HTR-8/SVneo (cell line): ENCODE measurements at regions not wholly inside any gene's neighbourhood (a gene's known extent, or its start where the extent isn't known, plus 50 kb on each side); places are given as distances from the start of the nearest gene placed in this dataset.

Source experiments
- DNase-seq: peaks from one replicate; pipeline ENCODE4 v3.0.0; 2011; ENCODE audit warnings: low spot score, mixed read lengths; ENCODE audit not compliant: insufficient read length
- FAIRE-seq: peaks from 2 replicates; lab custom pipeline; 2011; peaks lifted over from hg19 to GRCh38; lab: Jason Lieb, UNC

GRCh38 chr12:13462450-13462849 lies 265.9 kb downstream of the EMP1 start:
- no peak for FAIRE-seq

DNA sequence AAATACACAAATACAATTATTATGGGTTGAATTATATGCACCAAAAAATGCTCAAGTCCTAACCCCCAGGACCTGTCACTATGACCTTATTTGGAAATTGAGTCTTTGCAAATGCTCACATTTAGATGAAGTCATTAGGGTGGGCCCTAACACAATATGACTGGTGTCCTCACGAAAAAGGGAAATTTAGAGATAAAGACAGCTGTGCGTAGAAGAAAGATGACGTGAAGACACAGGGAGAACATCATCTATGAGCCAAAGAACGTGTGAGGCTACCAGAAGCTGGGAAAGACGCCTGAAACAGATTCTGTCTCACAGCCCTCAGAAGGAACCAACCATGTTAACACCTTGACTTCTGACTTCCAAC lies 259.2 kb downstream of the EMP1 start:
- DNase-seq (no peak), FAIRE-seq (no peak)

More at GRCh38 chr12:13462450-13462849, 265.9 kb downstream of the EMP1 start:
- DNase-seq, result no peak

GRCh38 chr12:13454991-13455777 lies 258.7 kb downstream of the EMP1 start:
- FAIRE-seq (no peak), DNase-seq (no peak)

DNA sequence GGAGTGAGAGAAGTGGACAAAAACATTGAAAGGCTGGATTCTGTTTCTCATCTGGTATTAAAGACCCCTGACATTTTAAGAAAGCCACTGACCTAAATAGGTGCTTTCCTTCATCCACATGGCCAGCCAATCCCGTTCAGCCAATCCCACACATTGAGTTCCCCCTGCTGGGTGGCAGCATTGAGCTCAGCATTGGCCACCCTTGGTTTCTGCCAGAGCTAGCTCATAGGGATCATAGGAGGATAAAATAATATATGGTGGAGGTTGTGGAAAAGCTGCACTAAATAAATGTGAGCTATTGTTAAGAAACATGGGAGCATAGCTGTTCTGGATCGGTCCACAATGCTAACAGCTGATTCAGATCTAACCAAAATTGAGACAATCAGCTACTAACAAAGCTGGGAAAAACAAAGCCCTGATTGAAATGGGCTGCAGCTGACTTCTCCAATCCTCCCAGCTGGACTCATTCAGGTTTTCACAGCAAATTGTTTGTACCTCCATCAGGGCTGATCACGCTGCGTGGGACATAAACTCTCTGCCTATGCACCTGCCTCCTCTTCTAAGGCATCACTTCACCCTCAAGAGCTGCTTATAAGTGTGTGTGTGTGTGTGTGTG lies 256.5 kb downstream of the EMP1 start:
- FAIRE-seq, result no peak
- no peak for DNase-seq

- FAIRE-seq (no peak), DNase-seq (no peak)
Measured at GRCh38 chr12:13451776-13452175, 255.2 kb downstream of the EMP1 start.

DNA sequence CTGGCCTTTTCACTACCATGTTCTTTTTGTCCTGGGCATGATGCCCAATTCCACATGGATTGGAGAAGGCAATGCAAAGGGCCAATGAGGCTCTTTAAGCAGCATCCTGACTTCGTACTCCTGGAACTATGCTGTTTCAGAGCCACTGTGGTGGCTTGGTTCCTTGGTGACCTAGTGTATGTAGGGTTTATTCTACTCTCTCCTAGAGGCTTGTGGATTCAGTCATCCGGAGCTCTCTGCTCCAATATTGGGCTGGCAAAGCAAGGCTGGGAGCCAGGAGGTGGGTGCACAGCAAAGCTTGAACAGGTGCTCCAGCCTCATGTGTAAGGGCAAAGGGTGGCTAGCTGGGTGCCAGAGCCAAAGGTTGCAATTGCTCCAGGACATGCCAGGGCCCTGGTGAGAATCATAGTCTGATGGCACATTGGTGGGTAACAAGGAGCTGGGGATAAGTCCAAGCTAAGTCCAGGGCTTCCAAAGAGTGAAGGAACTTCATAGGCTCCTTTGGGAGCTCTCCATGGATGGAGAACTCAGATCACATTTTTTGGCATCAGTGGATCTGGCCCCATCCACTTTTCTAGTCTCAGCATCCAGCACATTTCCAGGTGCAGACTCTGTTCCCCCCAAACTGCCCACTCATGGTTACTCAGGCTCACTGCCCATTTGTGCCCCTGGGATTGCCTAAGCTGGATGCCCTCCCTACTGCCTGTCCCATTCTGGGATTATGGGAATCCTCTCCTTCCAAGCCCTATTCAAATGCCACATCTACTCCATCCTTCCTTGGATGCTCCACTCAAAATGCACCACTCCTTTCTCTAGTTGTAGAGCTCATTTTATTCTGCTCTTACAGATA lies 253.9 kb downstream of the EMP1 start:
- no peak for DNase-seq
- FAIRE-seq, result no peak

GRCh38 chr12:13444076-13444475 lies 247.6 kb downstream of the EMP1 start:
- DNase-seq (no peak), FAIRE-seq (no peak)

GRCh38 chr12:13443498-13443897 lies 247.0 kb downstream of the EMP1 start:
- FAIRE-seq (no peak), DNase-seq (no peak)

- no peak for DNase-seq
- no peak for FAIRE-seq
Measured at GRCh38 chr12:13443028-13443427, 246.5 kb downstream of the EMP1 start.

- no peak for FAIRE-seq
Measured at GRCh38 chr12:13442457-13442856, 245.9 kb downstream of the EMP1 start.

DNA sequence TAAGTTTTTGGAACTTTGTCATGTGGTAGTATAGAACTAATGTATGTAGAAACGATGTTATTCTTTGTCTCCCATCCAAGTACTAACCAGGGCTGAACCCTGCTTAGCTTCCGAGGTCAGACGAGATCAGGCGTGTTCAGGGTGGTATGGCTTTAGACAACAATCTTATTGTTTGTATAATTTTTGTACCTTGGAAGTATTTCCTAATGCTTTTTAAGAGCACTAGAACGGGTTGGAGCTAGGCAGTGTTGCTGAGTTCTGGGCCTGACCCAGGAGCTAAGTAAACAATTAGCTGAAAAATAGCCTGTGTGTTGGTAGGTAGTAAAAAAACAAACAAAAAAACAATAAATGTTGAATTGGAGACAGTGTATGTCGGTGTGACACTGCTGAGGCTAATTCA lies 244.3 kb downstream of the EMP1 start:
- no peak for FAIRE-seq
- DNase-seq, result no peak

More at GRCh38 chr12:13442457-13442856, 245.9 kb downstream of the EMP1 start:
- DNase-seq, result no peak

DNA sequence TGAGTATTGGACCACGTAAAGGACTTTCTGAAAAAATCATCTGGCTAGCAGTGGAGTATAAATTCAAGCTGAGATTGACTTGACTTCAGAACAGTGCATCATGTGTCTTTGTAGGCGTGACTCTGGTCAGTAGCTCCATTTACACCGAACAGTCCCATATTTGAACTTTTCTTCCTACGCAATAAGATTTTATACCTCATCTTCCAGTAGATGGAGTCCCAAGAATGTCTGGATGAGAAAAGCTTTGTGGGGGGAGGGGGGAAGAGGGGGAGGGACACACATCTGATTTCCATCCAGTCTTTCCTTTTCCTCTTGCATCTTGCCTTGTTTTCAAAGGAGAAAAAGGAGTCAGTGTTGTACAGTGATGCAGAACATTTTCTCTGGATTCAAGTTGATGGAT lies 241.0 kb downstream of the EMP1 start:
- DNase-seq (no peak), FAIRE-seq (no peak)

DNA sequence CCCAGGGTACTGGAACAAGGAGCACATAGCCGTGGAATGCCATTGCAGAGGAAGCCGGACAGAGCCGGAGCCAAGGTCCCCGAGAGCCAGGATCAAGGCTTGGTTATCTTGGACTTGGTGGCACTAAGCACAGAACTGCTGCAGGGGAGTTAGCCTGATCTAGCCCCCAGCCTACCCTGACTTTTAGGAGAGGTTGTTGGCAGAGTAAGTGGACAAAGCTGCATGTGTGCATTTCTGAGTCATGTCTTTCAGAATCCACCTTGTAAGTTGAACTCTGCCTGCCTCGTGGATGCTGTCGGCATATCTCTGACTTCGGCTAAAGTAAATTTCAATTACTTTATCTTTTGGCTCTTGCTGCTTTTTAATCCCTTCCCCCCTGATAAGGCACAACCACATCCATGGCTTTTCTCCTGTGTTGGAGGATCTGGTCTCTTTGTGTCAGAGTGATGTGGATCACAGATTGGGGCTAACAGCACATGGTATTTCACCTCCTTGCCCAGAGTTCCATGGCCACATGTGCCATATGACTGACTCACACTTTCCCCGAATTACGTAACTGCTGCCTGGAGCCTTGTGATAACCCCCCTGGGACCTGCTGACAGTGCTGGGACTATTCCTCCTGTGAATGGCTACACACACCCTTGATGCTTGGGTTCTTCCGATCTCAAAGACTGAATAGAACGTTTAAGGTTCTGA lies 240.3 kb downstream of the EMP1 start:
- FAIRE-seq (no peak), DNase-seq (no peak)

DNA sequence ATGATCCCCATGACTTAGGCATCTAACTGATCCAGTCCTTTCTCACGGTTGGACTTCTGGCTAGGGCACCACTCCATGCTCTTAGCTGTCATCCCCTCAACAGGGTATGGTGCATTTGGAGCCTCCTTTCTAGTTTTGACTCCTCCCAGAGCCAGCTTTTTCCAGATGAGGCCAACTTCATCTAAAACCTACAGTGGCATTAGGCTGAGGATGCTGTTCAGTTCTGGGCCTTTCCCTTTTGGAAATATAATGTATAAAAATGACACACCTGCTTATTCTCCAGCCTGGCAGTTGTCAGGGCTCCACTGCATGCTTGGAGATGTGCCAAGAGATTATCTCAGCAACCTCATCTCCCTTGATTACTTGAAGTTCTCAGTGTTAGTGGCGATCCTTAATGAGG lies 239.7 kb downstream of the EMP1 start:
- FAIRE-seq (no peak), DNase-seq (no peak)

DNA sequence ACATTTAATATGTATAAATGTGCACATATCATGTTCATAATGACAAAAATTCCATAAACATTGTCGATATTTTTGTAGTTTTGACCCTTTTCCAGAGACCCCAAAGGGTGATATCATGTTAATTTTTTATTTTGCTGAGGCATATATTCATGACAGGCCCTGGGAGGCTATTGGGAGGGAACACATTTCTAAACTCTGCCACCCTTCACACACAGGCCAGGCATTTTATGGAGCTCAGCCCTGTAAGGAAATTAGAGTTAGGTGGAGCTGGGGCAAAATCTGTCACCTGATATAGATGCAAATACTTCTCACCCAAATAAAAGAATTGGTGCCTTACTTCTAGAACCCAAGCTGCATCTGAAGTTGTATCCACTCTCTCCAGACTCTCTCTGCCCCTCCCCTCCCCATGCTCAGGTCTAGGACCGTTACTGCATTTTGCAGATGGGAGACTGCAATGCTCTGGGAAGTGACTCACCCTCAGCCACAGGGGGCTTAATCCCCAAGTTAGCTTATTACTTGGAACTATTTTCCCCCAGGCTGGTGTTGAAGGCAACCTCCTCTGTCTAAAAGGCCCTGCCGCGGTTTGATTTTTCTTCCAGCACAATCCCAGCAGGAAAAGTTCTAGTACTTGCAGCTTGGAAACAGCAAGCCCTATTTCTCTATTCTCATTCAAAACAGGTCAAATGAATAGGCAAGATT lies 238.9 kb downstream of the EMP1 start:
- no peak for DNase-seq

DNA sequence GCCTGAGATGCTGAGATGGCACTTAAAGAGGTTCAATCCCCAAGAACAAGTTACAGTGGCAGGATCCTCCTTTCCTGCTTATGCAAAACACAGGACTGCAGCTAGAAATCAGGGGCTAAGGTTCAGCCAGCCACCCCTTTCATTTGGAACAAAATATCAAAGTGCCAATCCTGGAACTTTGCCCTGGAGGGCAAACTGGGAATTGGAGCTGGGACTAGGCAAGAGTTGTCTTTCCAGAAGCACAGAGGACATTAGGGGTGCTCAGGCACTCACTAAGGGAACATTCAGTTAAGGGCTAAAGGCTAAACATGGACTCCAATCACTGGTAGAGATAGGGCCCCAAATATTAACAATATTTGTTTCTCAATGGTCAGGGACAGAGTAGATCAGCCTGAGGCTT lies 237.2 kb downstream of the EMP1 start:
- no peak for DNase-seq
- FAIRE-seq, result no peak

More for the DNA sequence above, 238.9 kb downstream of the EMP1 start:
- FAIRE-seq, result no peak

DNA sequence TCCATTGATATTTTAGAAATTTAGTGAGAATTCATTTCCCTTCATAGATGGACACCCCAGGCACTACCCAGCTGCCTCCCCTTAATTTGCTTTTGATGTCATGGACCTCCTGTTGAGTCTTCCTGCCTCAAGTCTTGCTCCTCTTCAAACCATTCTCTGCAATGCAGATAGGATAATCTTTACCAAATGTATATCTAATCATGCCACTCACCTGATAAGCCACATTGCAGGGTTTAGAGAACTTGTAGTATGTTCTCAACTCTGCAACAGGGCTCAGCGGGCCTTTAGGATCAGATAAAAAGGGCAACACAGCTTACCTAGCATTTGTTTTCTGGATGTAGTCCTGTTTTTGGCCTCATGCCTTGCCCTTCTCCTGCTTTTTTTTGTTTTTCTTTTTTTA lies 234.5 kb downstream of the EMP1 start:
- no peak for FAIRE-seq
- DNase-seq, result no peak

DNA sequence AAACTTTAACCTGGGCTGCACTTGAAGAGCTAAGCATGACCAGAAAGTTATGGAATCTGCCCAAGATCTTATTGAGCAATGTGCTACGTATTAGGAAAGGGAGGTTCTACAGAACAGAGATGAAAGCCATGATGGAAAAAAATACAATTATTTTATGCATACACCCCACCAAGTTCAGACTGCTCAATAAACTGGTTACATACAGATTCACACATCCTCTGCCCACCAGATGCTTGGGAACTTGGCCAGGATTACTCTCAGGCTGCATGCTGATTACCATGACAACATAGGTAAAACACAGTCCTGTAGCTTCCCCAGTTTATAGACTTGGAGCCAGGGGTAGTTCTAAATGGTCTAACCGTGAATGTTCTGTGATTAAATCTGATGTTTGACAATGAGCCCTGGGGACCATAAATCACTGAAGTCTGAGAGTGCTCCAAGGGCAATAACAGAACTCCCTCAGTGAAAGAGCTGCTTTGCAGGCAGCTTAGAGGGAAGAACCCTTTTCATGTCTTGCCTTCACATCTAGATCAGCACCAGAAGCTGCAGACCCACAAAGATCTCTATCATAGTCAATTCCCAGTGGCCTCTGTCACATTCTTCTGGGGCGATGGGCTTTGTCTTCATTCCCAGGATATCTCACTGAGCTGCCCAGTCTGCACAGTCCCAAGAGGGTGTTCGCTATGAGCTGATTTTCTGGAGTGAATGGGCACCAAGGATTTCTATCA lies 232.2 kb downstream of the EMP1 start:
- DNase-seq (no peak), FAIRE-seq (no peak)

DNA sequence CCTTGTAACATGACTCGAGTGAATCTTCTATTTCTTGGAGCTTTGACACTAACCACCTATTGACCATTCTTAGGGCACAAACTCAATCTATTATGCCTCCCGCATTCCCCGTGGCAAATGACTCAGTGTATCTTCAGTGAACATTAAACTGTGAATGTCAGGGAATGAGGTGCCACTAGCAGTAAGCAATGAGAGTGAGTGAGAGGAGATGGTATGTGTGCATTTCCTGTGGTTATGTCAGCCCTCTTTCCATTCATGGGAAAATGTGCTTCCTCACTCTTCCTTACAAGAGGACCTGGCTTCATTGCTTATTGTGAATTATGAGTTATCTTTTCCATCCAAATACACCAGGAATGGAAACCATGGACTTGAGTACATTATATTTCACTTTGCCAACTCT lies 229.2 kb downstream of the EMP1 start:
- FAIRE-seq, result no peak
- no peak for DNase-seq
